NT2/D1 (cell line): ENCODE measurements at regions not wholly inside any gene's neighbourhood (a gene's known extent, or its start where the extent isn't known, plus 50 kb on each side); places are given as distances from the start of the nearest gene placed in this dataset.
A peak's percentile ranks its signal among the peaks of the same experiment; 100 is the strongest.

Experiments
- DNase-seq: peaks from one replicate; pipeline ENCODE4 v3.0.0-alpha.2; 2011; ENCODE audit warnings: low read depth, low spot score
- H3K27me3 ChIP-seq: 2 replicates; pipeline ENCODE4 v1.6.0; 2011; ENCODE audit warnings: mild to moderate bottlenecking; ENCODE audit not compliant: insufficient read length, insufficient read depth
- H3K36me3 ChIP-seq: 2 replicates; pipeline ENCODE4 v1.6.1; 2011; ENCODE audit warnings: mild to moderate bottlenecking, low read length, mixed read lengths; ENCODE audit not compliant: insufficient read depth, insufficient read length
- H3K4me1 ChIP-seq: 2 replicates; pipeline ENCODE4 v1.5.1; 2011; ENCODE audit not compliant: insufficient read depth, insufficient read length
- H3K4me3 ChIP-seq: 2 replicates; pipeline ENCODE4 v1.5.1; 2011; ENCODE audit warnings: low read depth; ENCODE audit not compliant: insufficient read length
- H3K9ac ChIP-seq: 2 replicates; pipeline ENCODE4 v1.6.0; 2011; ENCODE audit warnings: low read depth; ENCODE audit not compliant: insufficient read length
- H3K9me3 ChIP-seq: 2 replicates; pipeline ENCODE4 v1.5.1; 2011; ENCODE audit warnings: mild to moderate bottlenecking, low read length; ENCODE audit not compliant: insufficient read depth
- SUZ12 ChIP-seq: IDR thresholded peaks from 2 replicates; pipeline ENCODE4 v1.6.1; 2011; ENCODE audit not compliant: insufficient read length, insufficient read depth; ENCODE audit errors: extremely low read depth
- YY1 ChIP-seq: IDR thresholded peaks from 2 replicates; pipeline ENCODE4 v1.6.1; 2011; ENCODE audit not compliant: insufficient read length, insufficient read depth
- ZNF274 ChIP-seq: IDR thresholded peaks from 2 replicates; pipeline ENCODE4 v1.6.1; 2011; ENCODE audit warnings: mild to moderate bottlenecking, low read depth, low read length

GRCh38 chr7:125257617-125258016 is 328.0 kb upstream of the POT1 start:
- no peaks in the 10 kb centered on the region for H3K9me3 ChIP-seq
- H3K9ac ChIP-seq = no peak overlapping the region
- no peak for DNase-seq
- H3K4me1 ChIP-seq = no peaks in the 10 kb centered on the region
- TF ChIP-seq SUZ12 (no peak), ZNF274 (no peak), YY1 (no peak)
- no peak overlapping the region for H3K4me3 ChIP-seq
- no peaks in the 10 kb centered on the region for H3K27me3 ChIP-seq
- H3K36me3 ChIP-seq = no peaks in the 10 kb centered on the region

GRCh38 chr7:125256446-125256845 is 326.8 kb upstream of the POT1 start:
- Histone ChIP-seq H3K4me1 (no peaks in the 10 kb centered on the region), H3K36me3 (no peaks in the 10 kb centered on the region), H3K9ac (no peak overlapping the region), H3K9me3 (no peaks in the 10 kb centered on the region), H3K27me3 (no peaks in the 10 kb centered on the region), H3K4me3 (no peak overlapping the region)
- DNase-seq = peak; percentile 5
- TF ChIP-seq SUZ12 = no peak
- TF ChIP-seq YY1 = no peak
- TF ChIP-seq ZNF274 = no peak

- no peaks in the 10 kb centered on the region for H3K9me3 ChIP-seq
- no peaks in the 10 kb centered on the region for H3K36me3 ChIP-seq
- H3K27me3 ChIP-seq = no peaks in the 10 kb centered on the region
- no peaks in the 10 kb centered on the region for H3K4me1 ChIP-seq
- no peak for DNase-seq
- H3K4me3 ChIP-seq = no peak overlapping the region
- TF ChIP-seq ZNF274 (no peak), YY1 (no peak), SUZ12 (no peak)
- H3K9ac ChIP-seq = no peak overlapping the region
Observed at GRCh38 chr7:125255810-125256209, 326.2 kb upstream of the POT1 start.

- Histone ChIP-seq H3K9ac (no peak overlapping the region), H3K27me3 (no peaks in the 10 kb centered on the region), H3K4me1 (no peaks in the 10 kb centered on the region), H3K4me3 (no peak overlapping the region), H3K9me3 (no peaks in the 10 kb centered on the region), H3K36me3 (no peaks in the 10 kb centered on the region)
- TF ChIP-seq SUZ12 = no peak
- TF ChIP-seq ZNF274 = no peak
- no peak for TF ChIP-seq YY1
- no peak for DNase-seq
Observed at GRCh38 chr7:125254566-125254965, 324.9 kb upstream of the POT1 start.

- no peak overlapping the region for H3K9ac ChIP-seq
- H3K4me3 ChIP-seq = no peak overlapping the region
- no peaks in the 10 kb centered on the region for H3K9me3 ChIP-seq
- no peaks in the 10 kb centered on the region for H3K36me3 ChIP-seq
- no peak for TF ChIP-seq YY1
- TF ChIP-seq SUZ12 = no peak
- TF ChIP-seq ZNF274 = no peak
- no peaks in the 10 kb centered on the region for H3K27me3 ChIP-seq
- no peaks in the 10 kb centered on the region for H3K4me1 ChIP-seq
- no peak for DNase-seq
Observed at GRCh38 chr7:125253452-125254190, 324.0 kb upstream of the POT1 start.

- no peak for TF ChIP-seq SUZ12
- TF ChIP-seq YY1 = no peak
- TF ChIP-seq ZNF274 = no peak
- Histone ChIP-seq H3K27me3 (no peaks in the 10 kb centered on the region), H3K9me3 (no peaks in the 10 kb centered on the region), H3K4me3 (no peak overlapping the region), H3K4me1 (no peaks in the 10 kb centered on the region), H3K9ac (no peak overlapping the region), H3K36me3 (no peaks in the 10 kb centered on the region)
- no peak for DNase-seq
Observed at GRCh38 chr7:125247514-125248098, 318.0 kb upstream of the POT1 start.

- TF ChIP-seq YY1 (no peak), SUZ12 (no peak), ZNF274 (no peak)
- Histone ChIP-seq H3K9me3 (no peaks in the 10 kb centered on the region), H3K9ac (no peak overlapping the region), H3K36me3 (no peaks in the 10 kb centered on the region), H3K27me3 (no peaks in the 10 kb centered on the region), H3K4me1 (no peaks in the 10 kb centered on the region), H3K4me3 (no peak overlapping the region)
- DNase-seq = no peak
Observed at GRCh38 chr7:125246706-125247105, 317.1 kb upstream of the POT1 start.
